ENCODE measurements at regions not wholly inside any gene's neighbourhood (a gene's known extent, or its start where the extent isn't known, plus 50 kb on each side); places are given as distances from the start of the nearest gene placed in this dataset.

DNA sequence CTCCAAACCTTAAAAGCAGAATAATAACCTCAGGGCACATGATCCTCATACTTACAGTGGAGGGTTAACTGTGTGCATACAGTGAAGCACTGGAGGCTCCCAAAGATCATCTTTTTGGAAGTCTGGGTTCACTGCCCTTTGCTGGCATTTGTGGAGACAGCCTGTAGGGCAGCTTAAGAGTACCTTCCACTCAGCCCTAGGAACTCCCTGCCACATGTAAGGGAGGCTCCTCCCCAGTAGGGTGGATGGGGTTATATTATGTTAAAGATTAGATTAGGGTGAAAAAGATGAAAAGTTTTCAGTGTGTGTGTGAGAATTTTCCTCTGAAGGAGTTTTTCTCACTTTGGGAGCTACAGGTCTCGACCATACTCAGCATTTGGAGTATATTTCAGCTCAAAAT is 388.4 kb downstream of the RAB28 start (continued):
- no peak for TF ChIP-seq TAF7 (optimal IDR thresholded peaks at IDR 0.05; ENCODE audit: borderline replicate concordance, low read depth, low read length)
- TF ChIP-seq JUN (IDR thresholded peaks at IDR 0.05; ENCODE audit: low read depth, low read length): no peak
- no peak for TF ChIP-seq HDAC6 (IDR thresholded peaks at IDR 0.05; ENCODE audit: low read depth, low read length)
- TF ChIP-seq, protein P1, sequence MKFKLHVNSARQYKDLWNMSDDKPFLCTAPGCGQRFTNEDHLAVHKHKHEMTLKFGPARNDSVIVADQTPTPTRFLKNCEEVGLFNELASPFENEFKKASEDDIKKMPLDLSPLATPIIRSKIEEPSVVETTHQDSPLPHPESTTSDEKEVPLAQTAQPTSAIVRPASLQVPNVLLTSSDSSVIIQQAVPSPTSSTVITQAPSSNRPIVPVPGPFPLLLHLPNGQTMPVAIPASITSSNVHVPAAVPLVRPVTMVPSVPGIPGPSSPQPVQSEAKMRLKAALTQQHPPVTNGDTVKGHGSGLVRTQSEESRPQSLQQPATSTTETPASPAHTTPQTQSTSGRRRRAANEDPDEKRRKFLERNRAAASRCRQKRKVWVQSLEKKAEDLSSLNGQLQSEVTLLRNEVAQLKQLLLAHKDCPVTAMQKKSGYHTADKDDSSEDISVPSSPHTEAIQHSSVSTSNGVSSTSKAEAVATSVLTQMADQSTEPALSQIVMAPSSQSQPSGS (IDR thresholded peaks at IDR 0.05; ENCODE audit: low read length): no peak
- no peak for TF ChIP-seq CREB1 (IDR thresholded peaks at IDR 0.05)
